Heart left ventricle (tissue), 16 donors: ENCODE measurements at regions not wholly inside any gene's neighbourhood (a gene's known extent, or its start where the extent isn't known, plus 50 kb on each side); places are given as distances from the start of the nearest gene placed in this dataset.

Experiments used
- ATAC-seq, 4 donors: fragments of 200-7000 bp; cut with Tn5 transposase; one replicate each; pipeline ENCODE4 v1.9.1; 2020 to 2022; ENCODE audit warnings: moderate library complexity in 4 of 4, mild to moderate bottlenecking in 3 of 4, moderate number of reproducible peaks in 1 of 4
- DNase-seq, 5 donors: peaks; one replicate each; pipeline ENCODE4 v3.0.0-alpha.2; 2020
- H3K27ac ChIP-seq, 12 donors: fragments of 200-600 bp; sonication (generic) in 4 of 12; one replicate each; pipeline versions ENCODE4 v1.5.0 to v1.8.0; 2016 to 2022; ENCODE audit warnings: mild to moderate bottlenecking in 2 of 12
- H3K27me3 ChIP-seq, 9 donors: fragments of 200-600 bp; sonication (generic) in 2 of 9; one replicate each; pipeline versions ENCODE4 v1.5.1 to v1.8.0; 2016 to 2022; ENCODE audit warnings: mild to moderate bottlenecking in 3 of 9
- H3K36me3 ChIP-seq, 9 donors: fragments of 200-600 bp; sonication (generic) in 2 of 9; one replicate each; pipeline versions ENCODE4 v1.5.0 to v1.8.0; 2018 to 2022; ENCODE audit warnings: mild to moderate bottlenecking in 2 of 9
- H3K4me1 ChIP-seq, 12 donors: fragments of 200-600 bp; sonication (generic) in 4 of 12; one replicate each; pipeline versions ENCODE4 v1.5.0 to v1.8.0; 2016 to 2022; ENCODE audit warnings: mild to moderate bottlenecking in 3 of 12
- H3K4me3 ChIP-seq, 12 donors: fragments of 200-600 bp; sonication (generic) in 4 of 12; one replicate each; pipeline versions ENCODE4 v1.5.0 to v1.8.0; 2017 to 2022; ENCODE audit warnings: mild to moderate bottlenecking in 9 of 12, moderate library complexity in 4 of 12
- H3K9me3 ChIP-seq, 12 donors: fragments of 200-600 bp; sonication (generic) in 4 of 12; one replicate each; pipeline versions ENCODE4 v1.5.0 to v1.8.0; 2016 to 2022; ENCODE audit warnings: mild to moderate bottlenecking in 1 of 12
- CTCF ChIP-seq, 12 donors: fragments of 200-600 bp; sonication (generic) in 4 of 12; IDR thresholded peaks; one replicate each; pipeline versions ENCODE4 v1.5.0 to v1.8.0; 2018 to 2022; ENCODE audit warnings: antibody characterized with exemption in 12 of 12, mild to moderate bottlenecking in 5 of 12
- POLR2A ChIP-seq, 2 donors: fragments of 450-650 bp; IDR thresholded peaks; one replicate each; pipeline ENCODE4 v1.6.1; 2017; ENCODE audit warnings: antibody characterized with exemption in 2 of 2, mild to moderate bottlenecking in 2 of 2, moderate library complexity in 2 of 2
- WGBS, 4 donors: extraction: QIAGEN DNeasy Blood & Tissue Kit in 2 of 4; methylation state at CpG; one replicate each; pipeline versions ENCODE4 v1.1.5 to v1.1.7; 2013 to 2018; 5-methylcytosine and 5-hydroxymethylcytosine counted together
- intact Hi-C, 10 donors: fragments of 100-400 bp; cut with DNase I; formaldehyde crosslinking; loops; one replicate each; pipeline versions ENCODE4 v1.11.1 to v1.14.2; 2022
- donor health status: ischemic (EF 13 %, LVEDD 7.1; RV severe dilation, severe dysfunction).
- donor health status: healthy with polysubstance abuse.
- donor health status: DM: no; HTN: yes; CAD: no.
- donor health status: DM: no; HTN: no; CAD: no.
- donor health status: ischemic (EF 25% LVEDD 6.9; RV normal size, moderate dysfunction).
- donor health status: ischemic (EF 25% LVEDD 5.7; RV mildly dilated, moderate dysfunction).
- donor health status: healthy.
- donor health status: DM: yes; HTN: yes; CAD: no.
- donor health status: ischemic (EF 35%, LVEDD 5.7; RV mildly dilated, moderate dysfunction).
- donor health status: nonischemic (EF 11% LVEDD 7.7; RV severe dilation, severe dysfunction).
- donor health status: DM: yes; HTN: yes; CAD: no.
- donor health status: PGD.
- donor health status: ischemic (EF 29% LVEDD 5.4; RV normal size, mild dysfunction).
- donor health status: nonischemic (EF 23%, LVEDD 6.1; RV moderate dilation, normal function).

- 15 to 40% (median 31%) methylated on average over 1 of the region's 1 CpG for WGBS, 4 donors
- H3K27me3 ChIP-seq: peaks cover 0 to 45% (median 20%) of the 10 kb centered on the region in 9 donors
- intact Hi-C loops: no loop called here
Measured at GRCh38 chr5:73355108-73355507, 93.5 kb downstream of the FOXD1 start.

DNA sequence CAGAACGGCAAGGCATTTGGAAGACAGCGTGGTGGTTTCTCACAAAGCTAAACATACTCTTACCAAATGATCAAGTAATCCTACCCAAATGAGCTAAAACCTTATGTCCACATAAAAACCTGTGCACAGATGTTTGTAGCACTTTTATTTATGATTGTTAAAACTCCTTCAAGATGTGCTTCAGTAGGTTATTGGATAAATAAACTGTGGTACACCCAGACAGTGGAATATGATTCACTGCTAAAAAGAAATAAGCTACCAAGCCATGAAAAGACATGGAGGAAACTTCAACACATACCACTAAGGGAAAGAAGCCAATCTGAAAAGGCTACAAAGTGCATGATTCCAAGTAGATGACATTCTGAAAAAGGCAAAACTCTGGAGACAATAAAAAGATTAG lies 94.2 kb downstream of the FOXD1 start:
- H3K36me3 ChIP-seq: no peaks in the 10 kb centered on the region
- DNase-seq (no peak), ATAC-seq (no peak)
- no peak overlapping the region for H3K27ac ChIP-seq
- no peaks in the 10 kb centered on the region for H3K4me1 ChIP-seq
- H3K9me3 ChIP-seq: peaks cover 0 to 23% (median 3%) of the 10 kb centered on the region in 12 donors
- H3K4me3 ChIP-seq: no peak overlapping the region
- intact Hi-C loops: no loop called here
- TF ChIP-seq CTCF (IDR thresholded peaks at IDR 0.05) (no peak), POLR2A (IDR thresholded peaks at IDR 0.05) (no peak)
- peaks cover 0 to 48% (median 20%) of the 10 kb centered on the region in 9 donors for H3K27me3 ChIP-seq
- WGBS, 4 donors: 85 to 90% (median 87%) methylated on average over 2 of the region's 2 CpGs

More at GRCh38 chr5:73355108-73355507, 93.5 kb downstream of the FOXD1 start:
- H3K4me3 ChIP-seq: no peak overlapping the region
- no peak overlapping the region for H3K27ac ChIP-seq
- no peak for DNase-seq
- H3K36me3 ChIP-seq: no peaks in the 10 kb centered on the region
- TF ChIP-seq CTCF (IDR thresholded peaks at IDR 0.05) (no peak), POLR2A (IDR thresholded peaks at IDR 0.05) (no peak)
- peaks cover 0 to 18% (median 0%) of the 10 kb centered on the region in 12 donors for H3K9me3 ChIP-seq
- no peak for ATAC-seq
- no peaks in the 10 kb centered on the region for H3K4me1 ChIP-seq

DNA sequence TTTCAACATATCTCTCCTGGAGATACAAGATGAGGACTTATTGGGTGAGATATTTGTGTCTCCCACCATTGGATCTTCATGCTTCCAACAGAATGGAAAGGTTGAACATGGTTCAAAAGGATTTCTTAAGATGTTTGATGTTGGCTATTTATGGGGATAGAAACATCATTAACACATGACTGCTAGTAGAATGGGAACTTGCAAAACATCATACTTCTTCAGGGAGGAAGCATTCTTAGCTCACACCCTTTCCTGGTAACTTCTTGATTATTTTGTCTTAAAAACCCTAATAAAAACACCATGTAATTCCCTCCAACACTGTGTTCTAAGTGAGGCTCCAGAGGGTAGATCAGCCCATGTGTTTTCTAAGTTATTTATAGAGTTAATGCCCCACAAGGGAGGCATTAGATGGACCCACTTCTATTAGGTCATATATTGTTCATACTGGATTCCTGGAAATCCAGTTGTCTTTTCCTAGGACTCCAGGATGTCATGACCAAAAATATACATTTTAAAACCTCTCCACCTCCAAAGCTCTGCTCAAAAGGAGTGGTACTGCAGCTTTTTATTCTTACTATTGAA lies 95.8 kb downstream of the FOXD1 start:
- DNase-seq (no peak), ATAC-seq (no peak)
- Histone ChIP-seq H3K36me3 (no peaks in the 10 kb centered on the region), H3K4me1 (no peaks in the 10 kb centered on the region), H3K27ac (no peak overlapping the region), H3K9me3 (peaks cover 0 to 39% (median 3%) of the 10 kb centered on the region in 12 donors), H3K27me3 (peaks cover 0 to 48% (median 17%) of the 10 kb centered on the region in 9 donors), H3K4me3 (no peak overlapping the region)
- intact Hi-C loops: no loop called here
- TF ChIP-seq POLR2A (IDR thresholded peaks at IDR 0.05) (no peak), CTCF (IDR thresholded peaks at IDR 0.05) (no peak)

GRCh38 chr5:73352243-73352642 lies 96.3 kb downstream of the FOXD1 start:
- Histone ChIP-seq H3K27ac (no peak overlapping the region), H3K4me3 (no peak overlapping the region), H3K36me3 (no peaks in the 10 kb centered on the region), H3K4me1 (no peaks in the 10 kb centered on the region), H3K9me3 (peaks cover 0 to 44% (median 6%) of the 10 kb centered on the region in 12 donors), H3K27me3 (peaks cover 0 to 48% (median 12%) of the 10 kb centered on the region in 9 donors)
- WGBS, 4 donors: 94 to 100% (median 95%) methylated on average over 1 of the region's 1 CpG
- ATAC-seq (no peak), DNase-seq (no peak)
- no peak for TF ChIP-seq CTCF (IDR thresholded peaks at IDR 0.05)
- TF ChIP-seq POLR2A (IDR thresholded peaks at IDR 0.05): no peak
- intact Hi-C loops: no loop called here
